Activated CD8-positive, alpha-beta memory T cell treated with anti-CD3 and anti-CD28 coated beads for 36 hours (primary cell): ENCODE measurements at regions not wholly inside any gene's neighbourhood (a gene's known extent, or its start where the extent isn't known, plus 50 kb on each side); places are given as distances from the start of the nearest gene placed in this dataset.

Experiments
- CTCF ChIA-PET: fragments of 350-600 bp; sonication (Branson Sonifier 250); formaldehyde crosslinking; loops from one replicate; lab custom pipeline; 2021; ENCODE audit warnings: antibody characterized with exemption; lab: Charles Lee
- POLR2A ChIA-PET: fragments of 350-600 bp; sonication (Branson Sonifier 250); formaldehyde crosslinking; loops from one replicate; lab custom pipeline; 2021; ENCODE audit warnings: antibody characterized with exemption; lab: Charles Lee

GRCh38 chr3:168574455-168575158 lies 478.9 kb upstream of the GOLIM4 start:
- POLR2A ChIA-PET, result no interaction called here
- CTCF ChIA-PET, result no interaction called here

GRCh38 chr3:168570404-168571155 lies 474.9 kb upstream of the GOLIM4 start:
- ChIA-PET POLR2A (no interaction called here), CTCF (no interaction called here)

- ChIA-PET CTCF (no interaction called here), POLR2A (no interaction called here)
These were observed 463.1 kb upstream of the GOLIM4 start for GRCh38 chr3:168558728-168559411.

GRCh38 chr3:168552251-168552650 lies 456.5 kb upstream of the GOLIM4 start:
- POLR2A ChIA-PET, result no interaction called here
- CTCF ChIA-PET, result no interaction called here

- ChIA-PET CTCF (no interaction called here), POLR2A (no interaction called here)
These were observed 453.0 kb upstream of the GOLIM4 start for GRCh38 chr3:168548719-168549118.

GRCh38 chr3:168546707-168547106 lies 451.0 kb upstream of the GOLIM4 start:
- POLR2A ChIA-PET, result no interaction called here
- CTCF ChIA-PET, result no interaction called here

- ChIA-PET POLR2A (no interaction called here), CTCF (no interaction called here)
These were observed 449.9 kb upstream of the GOLIM4 start for GRCh38 chr3:168545591-168545990.

- CTCF ChIA-PET, result no interaction called here
- POLR2A ChIA-PET, result no interaction called here
These were observed 448.6 kb upstream of the GOLIM4 start for GRCh38 chr3:168544097-168544957.

GRCh38 chr3:168540726-168541125 lies 445.0 kb upstream of the GOLIM4 start:
- ChIA-PET CTCF (no interaction called here), POLR2A (no interaction called here)

GRCh38 chr3:168539909-168540308 lies 444.2 kb upstream of the GOLIM4 start:
- CTCF ChIA-PET, result no interaction called here

GRCh38 chr3:168534761-168535160 lies 439.0 kb upstream of the GOLIM4 start:
- CTCF ChIA-PET, result no interaction called here

More at GRCh38 chr3:168539909-168540308, 444.2 kb upstream of the GOLIM4 start:
- POLR2A ChIA-PET, result no interaction called here

GRCh38 chr3:168533600-168533999 lies 437.9 kb upstream of the GOLIM4 start:
- ChIA-PET POLR2A (no interaction called here), CTCF (no interaction called here)

More at GRCh38 chr3:168534761-168535160, 439.0 kb upstream of the GOLIM4 start:
- POLR2A ChIA-PET, result no interaction called here

GRCh38 chr3:168532135-168532534 lies 436.4 kb upstream of the GOLIM4 start:
- POLR2A ChIA-PET, result no interaction called here
- CTCF ChIA-PET, result no interaction called here

GRCh38 chr3:168531116-168531515 lies 435.4 kb upstream of the GOLIM4 start:
- ChIA-PET POLR2A (no interaction called here), CTCF (no interaction called here)

- CTCF ChIA-PET, result no interaction called here
- POLR2A ChIA-PET, result no interaction called here
These were observed 428.4 kb upstream of the GOLIM4 start for GRCh38 chr3:168524129-168524528.

- ChIA-PET POLR2A (no interaction called here), CTCF (no interaction called here)
These were observed 421.7 kb upstream of the GOLIM4 start for GRCh38 chr3:168517249-168518071.

- ChIA-PET POLR2A (no interaction called here), CTCF (no interaction called here)
These were observed 418.5 kb upstream of the GOLIM4 start for GRCh38 chr3:168514252-168514651.

GRCh38 chr3:168512802-168513201 lies 417.1 kb upstream of the GOLIM4 start:
- ChIA-PET CTCF (no interaction called here), POLR2A (no interaction called here)
